Erythroblast (primary cell): ENCODE measurements at regions not wholly inside any gene's neighbourhood (a gene's known extent, or its start where the extent isn't known, plus 50 kb on each side); places are given as distances from the start of the nearest gene placed in this dataset.

ENCODE experiments used
- GATA1 ChIP-seq: IDR thresholded peaks from 2 replicates; pipeline ENCODE4 v1.6.1; 2011; ENCODE audit warnings: low read depth, mild to moderate bottlenecking, control low read depth, low read length, moderate library complexity
- POLR2A ChIP-seq: IDR thresholded peaks from 2 replicates; pipeline ENCODE4 v1.6.1; 2011; ENCODE audit warnings: mild to moderate bottlenecking, low read length

DNA sequence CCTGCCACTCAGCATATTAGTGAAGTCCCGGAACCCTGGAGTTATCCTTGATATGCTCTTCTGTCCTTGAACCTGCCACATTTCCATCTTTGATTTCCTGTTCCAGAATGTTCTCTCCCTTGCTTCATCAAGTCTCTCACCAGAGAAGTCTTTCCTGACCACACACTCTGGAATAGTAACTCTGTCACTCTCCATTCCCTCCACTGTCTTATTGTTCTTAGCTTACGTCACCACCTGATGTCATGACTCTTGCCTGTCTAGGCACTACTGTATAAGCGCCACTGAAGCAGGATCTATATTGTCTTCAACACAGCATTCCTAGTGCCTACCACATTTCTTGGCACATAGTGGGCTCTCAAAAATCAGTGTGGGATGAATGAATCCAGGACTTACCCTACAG is 65.4 kb upstream of the SMYD2 start:
- no peak for TF ChIP-seq POLR2A
- TF ChIP-seq GATA1 = no peak
